CD4-positive, alpha-beta T cell treated with Interferon alpha-2 for 1 hour (primary cell): ENCODE measurements at regions not wholly inside any gene's neighbourhood (a gene's known extent, or its start where the extent isn't known, plus 50 kb on each side); places are given as distances from the start of the nearest gene placed in this dataset.

ENCODE experiments used
- DNase-seq, 2 donors: peaks; one replicate each; pipeline ENCODE4 v3.0.0-alpha.2; 2020 to 2022

DNA sequence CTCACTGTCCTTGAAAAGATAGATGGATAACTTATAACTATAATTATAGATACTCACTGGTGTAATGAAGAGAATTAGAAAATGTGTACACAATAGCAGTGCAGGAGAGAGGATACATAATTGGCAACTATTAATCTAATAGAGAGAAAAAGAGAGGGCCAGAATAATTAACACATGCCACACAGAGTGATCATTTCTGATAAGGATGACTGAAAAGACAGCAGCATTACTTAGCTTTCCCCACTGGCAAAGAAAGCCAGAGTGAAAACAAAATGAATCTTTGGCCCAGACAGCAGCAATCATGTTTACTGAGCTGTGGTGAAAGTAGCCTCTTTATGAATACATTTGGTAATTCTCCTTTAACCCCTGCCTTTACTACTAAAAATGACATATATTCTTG, 493.3 kb upstream of the ROBO1 start:
- DNase-seq = no peak

DNA sequence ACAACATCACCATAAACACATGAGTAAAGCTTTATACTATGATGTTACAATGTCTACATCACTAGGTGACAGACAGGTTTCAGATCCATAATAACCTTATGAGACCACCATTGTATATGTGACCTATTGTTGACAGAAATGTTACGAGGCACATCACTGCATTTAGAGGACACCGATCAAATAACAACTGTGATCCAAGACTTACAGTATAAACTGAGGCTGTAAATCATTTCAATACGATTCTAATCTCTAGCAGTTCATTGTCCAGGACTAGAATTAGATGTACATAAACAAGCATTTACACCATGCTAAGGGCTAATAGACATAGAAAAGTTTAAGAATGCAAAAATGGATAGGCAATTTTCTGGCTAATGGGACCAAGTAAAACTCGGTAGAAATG, 491.9 kb upstream of the ROBO1 start:
- DNase-seq = no peak

DNA sequence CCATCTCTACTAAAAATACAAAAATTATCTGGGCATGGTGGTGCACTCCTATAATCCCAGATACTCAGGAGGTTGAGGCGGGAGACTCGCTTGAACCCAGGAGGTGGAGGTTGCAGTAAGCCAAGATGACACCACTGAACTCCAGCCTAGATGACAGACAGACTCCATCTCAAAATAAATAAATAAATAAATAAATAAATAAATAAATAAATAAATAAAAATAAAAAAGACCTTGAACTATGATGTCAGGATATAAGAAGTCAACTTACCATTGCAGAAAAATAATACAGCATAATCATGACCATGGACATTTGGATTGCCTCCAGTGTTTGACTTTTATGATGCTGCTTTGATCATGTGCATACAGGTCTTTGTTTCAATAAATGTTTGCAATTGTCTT, 484.3 kb upstream of the ROBO1 start:
- no peak for DNase-seq

DNA sequence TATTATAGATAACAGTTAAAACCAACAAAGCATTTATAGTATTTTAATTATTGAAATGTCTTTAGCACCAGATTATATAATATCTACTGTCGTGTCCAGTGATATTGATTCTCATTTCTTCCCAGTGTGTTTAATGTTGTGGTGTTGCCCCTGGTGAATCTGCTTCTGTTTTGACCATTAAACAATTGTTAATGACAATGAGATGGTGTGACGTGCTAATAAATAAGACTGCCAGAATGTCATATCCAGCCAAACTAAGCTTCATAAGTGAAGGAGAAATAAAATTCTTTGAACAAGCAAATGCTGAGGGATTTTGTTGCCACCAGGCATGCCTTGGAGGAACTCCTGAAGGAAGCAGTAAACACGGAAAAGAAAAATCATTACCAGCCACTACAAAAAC, 480.0 kb upstream of the ROBO1 start:
- no peak for DNase-seq

DNA sequence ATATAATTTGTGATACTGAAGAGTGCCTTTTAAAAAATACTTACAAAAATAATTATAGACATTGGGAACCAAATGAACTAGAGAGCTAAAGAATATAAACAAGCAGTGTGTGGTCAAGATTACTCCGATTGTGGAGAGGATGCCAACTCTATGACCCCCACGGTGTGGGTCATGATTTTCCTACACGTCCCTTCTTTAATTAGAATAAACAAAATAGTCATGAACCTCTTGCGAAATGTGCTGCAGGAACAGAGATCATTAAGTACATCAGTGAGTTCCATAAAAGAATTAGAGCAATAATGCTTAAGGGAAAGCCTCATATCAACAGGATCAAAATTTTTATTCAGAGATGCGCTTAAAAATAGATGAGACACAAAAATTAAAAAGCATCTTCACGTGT, 476.6 kb upstream of the ROBO1 start:
- no peak for DNase-seq

DNA sequence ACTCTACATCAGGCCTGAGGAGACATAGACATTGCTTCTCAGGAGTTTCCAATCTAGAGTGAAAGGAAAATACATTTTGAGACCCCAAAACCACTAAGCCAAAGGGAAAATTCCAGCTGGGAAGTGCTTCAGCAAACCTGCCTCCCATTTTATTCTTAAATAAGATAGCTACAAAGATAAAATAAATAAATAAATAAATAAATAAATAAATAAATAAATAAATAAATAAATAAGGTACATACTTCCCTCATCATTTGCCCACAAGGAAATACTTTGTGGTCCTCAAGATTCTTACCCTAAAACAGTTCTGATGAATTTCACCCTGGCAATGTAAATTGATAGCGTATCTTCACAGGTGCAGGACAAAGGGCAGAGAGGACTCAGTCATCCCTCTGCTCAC, 474.0 kb upstream of the ROBO1 start:
- DNase-seq = no peak

DNA sequence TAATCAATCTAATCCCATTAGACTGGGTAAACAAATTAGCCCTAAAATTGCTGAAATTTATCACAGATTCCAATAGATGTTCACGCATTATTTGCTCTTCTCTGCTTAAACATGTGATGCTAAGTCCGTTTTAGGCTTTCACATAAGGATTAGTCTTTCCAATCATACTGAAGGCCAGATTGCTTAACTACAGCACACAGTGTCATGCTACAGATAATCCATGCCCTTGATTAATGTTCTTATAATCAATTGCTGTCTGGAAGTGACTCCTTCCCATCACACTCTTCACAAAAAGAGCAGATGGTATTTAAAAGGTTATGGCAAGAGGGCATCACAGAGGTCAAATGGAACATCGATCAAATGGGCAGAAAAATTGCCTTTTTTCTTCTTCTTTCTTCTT, 471.5 kb upstream of the ROBO1 start:
- DNase-seq = no peak

DNA sequence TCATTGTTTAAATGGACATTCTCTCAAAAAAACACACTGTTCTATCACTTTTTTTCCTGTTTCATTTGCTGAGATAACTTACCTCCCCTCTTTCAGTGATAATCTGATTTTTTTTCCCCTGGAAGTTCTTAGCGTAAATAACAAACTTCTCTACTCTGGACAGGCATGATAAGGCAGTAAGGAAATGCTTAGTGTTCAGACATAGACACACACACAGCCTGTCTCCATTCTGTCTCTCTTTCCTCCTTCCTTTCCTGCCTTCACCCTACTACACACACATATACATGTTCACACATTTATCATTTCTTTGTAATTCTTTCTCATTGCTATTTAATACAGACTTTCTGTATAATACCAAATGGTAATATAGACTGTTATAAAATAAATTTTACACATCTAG, 470.8 kb upstream of the ROBO1 start:
- DNase-seq = no peak

DNA sequence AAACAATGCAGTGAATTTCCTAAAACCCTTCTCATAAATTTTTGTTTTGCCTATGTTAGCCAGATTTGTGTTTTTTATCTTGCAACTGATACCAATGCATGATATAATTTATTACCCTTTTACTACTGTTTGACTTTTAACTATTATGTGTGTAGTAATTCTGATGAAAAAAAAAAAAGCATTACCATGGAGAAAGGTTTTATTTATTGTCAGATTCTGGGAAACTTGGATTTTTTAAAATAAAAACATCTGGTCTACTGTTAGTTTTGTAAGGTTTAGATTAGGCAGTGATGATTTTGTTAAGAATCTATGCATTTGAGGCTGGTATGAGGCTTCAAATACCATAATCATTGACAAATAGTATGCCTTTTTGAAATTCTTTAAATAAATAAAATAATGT, 470.4 kb upstream of the ROBO1 start:
- DNase-seq = no peak

DNA sequence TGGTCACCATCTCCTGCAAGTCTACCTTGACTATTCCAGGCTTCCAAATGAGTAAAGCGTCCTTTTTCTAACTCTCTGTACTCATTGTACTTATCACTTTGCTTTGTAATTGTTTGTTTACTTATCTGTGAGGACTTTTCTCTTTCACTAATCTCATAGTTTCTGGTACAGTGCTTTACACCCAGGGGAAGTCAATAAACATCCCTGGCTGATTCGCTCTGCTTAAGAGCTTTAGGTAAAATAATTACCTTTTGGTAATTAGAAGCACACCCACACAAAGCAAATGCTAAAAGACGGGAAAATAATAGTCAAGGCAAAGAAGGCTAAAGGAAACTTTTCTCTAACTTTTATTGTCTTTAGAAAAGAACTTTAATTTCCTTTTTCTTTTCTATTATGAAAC, 466.9 kb upstream of the ROBO1 start:
- no peak for DNase-seq

DNA sequence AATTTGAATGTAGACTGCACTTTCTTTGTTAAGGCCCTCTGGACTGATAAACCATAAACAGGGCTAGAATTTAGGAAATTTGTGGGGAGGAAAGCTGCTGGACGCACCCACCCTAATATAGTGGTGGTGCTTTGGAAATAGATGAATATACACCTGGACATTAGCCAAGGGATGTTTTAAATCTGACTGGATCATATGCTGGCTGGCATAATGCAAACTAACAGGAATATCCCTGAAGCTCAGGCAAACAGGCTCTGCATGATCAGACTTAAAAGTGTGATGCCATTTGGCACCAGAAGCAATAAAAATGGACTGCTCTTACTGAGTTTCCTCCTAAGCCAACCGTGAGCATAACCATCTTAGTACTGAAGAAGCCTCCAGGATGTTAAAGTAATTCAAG, 465.8 kb upstream of the ROBO1 start:
- DNase-seq = no peak

DNA sequence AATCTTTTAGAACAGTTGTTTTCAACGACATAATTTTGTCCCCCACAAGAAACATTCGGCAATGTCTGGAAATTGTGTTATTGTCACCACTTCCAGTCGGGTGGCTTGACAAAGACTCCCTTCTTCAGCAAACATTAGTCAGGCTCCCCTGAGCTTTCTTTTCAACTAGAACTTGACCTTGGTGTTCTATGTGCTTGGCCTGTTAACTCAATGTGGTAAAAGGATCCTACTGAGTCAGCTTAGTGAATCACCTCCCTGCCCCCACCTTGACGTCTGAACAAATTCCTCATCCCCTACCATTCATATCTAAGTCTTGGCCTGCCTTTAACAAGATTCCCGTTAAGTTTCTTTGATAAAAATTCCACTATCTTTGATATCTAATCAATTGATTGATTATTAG, 465.0 kb upstream of the ROBO1 start:
- no peak for DNase-seq

DNA sequence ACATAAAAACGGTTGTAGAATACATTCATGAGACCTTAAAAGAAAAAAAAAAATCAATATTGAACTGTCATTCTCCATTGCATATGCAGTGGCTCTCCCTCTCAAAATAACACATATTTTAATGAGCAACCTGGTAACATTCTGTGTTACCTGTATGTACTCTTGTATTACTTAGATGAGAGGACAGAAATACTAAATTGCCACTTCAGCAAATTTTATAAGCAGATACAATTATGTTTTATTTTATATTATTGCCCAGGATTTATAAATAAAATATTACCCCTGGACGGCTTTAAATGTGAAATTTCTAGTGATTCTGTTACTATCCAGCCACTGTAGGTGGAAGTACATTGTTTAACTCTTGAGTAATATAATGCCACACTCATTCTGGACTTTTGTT, 463.2 kb upstream of the ROBO1 start:
- no peak for DNase-seq

DNA sequence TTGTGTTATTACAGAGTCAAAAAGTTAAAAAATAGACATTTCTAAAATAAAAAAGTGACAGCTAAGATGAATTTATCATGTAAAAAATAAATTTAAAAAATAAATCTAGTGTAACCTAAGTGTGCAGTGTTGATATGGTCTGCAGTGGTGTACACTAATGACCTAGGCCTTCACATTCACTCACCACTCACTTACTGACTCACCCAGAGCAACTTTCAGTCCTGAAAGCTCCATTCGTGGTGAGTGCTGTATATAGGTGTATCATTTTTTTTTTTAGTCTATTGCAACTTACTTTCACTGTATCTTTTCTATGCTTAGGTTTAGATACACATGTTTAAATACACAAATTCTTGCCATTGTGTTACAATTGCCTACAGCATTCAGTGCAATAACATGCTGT, 459.4 kb upstream of the ROBO1 start:
- no peak for DNase-seq

DNA sequence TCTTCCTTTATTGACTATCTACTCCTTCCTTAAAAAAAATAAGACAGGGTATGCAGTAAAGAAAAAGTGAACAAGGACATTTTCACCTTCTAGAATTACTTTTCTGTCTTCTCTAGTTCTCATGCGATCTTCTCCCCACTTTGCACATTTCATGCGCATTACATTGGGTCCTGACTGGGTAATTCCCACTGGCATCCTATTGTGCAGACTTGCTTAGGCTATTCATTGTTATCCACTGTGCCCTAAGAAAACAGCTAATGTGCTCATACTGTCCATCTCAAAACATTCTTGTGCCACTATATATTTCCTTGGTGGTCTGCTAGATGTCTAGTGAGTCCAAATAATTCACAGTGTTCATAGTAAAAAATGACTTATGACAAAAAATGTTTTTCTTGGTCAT, 447.4 kb upstream of the ROBO1 start:
- DNase-seq = no peak

DNA sequence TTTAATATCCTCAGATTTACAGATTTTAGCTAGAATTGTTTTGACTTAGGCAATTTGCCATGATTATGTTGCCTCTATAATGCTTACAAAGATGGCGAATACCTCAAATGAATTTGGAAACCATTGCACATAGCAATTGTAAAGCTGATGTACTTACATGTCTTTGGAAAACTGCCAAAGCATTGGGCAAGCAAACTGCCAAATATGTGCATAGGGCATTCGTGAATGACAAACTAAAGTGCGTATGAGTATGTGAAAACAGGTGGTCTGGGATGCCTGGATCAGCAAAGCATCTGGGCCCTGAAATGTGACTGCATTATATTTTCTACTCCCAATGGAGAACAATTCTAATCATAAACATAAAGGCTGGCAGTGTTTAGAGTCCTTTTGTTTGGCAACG, 445.3 kb upstream of the ROBO1 start:
- DNase-seq = no peak

DNA sequence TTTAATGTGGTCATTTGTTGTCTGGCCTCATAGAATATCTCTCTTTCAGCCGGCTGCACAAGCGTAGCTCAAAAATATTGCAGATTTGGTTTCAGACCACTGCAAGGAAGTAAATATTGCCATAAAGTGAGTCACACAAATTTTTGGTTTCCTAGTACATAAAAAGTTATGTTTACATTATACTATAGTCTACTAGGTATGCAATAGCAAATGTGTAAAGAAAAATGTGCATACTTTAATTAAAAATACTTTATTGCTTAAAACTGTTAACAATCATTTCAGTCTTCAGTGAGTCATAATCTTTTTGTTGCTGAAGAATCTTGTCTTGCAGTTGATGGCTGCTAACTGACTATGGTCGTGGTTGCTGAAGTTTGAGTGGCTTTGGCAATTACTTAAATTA, 425.1 kb upstream of the ROBO1 start:
- DNase-seq = no peak

DNA sequence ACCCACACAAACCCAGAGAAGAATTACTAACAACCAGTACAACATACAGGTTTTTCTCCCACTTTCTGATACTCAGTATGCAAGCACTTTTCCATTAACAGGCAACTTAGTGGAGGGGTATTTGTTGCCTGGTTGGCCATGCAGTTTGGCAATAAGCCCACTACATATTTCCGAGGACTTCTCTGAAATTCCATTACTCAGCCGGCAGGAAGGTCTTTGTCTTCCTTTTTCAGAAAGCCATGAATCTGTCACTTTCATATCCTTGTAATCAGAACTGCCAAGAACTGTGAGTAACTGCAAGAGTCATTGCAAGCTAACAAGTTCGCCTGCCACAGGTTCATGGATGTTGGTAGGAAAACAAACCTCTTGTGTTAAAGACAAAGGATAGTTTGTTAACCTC, 422.3 kb upstream of the ROBO1 start:
- DNase-seq = no peak

DNA sequence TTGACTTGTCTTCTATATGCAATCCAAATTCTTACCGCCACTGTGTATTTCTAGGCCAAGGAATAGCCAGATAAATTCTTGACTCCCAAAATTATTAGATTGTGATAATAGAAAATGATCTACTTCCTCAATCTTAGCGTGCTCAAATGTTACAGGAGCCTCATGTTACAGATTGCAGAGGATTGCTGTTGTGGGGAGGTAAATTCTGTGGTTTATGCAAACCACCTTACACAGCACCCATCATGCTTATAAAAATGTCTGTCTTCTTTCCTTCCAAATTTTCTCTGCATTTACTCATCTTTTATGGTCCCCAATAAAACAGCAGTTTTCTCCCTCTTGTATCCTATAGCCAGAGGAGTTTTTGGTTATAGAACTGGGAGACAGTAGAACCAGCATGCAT, 420.2 kb upstream of the ROBO1 start:
- DNase-seq = no peak

DNA sequence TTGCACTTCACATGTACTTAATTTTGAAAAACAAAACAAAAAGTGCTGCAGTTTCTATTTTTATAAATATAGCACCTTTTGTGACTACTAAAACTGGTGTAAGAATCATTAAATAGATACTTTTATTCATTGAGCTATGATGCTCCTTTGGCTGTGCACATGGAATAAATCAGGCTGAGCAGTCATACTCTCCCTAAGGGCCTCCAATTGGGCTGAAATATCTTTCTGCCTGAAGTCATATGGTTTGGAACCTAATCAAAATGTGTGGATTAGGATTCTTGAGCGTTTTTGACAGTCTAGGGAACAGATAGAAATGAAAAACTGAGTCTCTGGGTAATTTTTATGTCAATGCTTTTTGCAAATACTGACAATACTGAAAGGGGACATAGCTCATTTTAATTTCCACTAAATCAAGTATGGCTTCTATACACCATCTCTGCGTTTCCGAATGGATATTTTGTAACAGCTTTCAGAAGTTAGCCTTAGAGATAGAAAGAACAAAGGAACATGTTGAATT, 392.2 kb upstream of the ROBO1 start:
- DNase-seq = no peak

DNA sequence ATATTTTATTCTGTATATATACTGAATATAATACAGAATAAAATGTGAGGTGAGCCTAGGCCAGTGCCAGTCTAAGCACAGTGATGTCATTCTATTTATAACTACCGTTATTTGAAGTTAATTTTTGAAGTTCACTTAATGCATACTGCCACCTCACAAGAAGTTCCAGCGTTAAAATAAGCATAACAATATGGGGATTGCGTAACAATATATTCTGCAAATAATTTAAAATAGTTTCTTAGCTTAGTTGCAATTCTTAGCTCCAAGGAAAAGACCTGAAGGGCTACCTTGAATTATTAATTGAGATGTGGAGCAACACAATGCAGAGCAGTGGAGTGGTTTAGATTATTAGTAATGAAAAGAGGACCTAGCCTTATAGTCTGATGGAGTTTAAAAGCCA, 390.5 kb upstream of the ROBO1 start:
- no peak for DNase-seq

DNA sequence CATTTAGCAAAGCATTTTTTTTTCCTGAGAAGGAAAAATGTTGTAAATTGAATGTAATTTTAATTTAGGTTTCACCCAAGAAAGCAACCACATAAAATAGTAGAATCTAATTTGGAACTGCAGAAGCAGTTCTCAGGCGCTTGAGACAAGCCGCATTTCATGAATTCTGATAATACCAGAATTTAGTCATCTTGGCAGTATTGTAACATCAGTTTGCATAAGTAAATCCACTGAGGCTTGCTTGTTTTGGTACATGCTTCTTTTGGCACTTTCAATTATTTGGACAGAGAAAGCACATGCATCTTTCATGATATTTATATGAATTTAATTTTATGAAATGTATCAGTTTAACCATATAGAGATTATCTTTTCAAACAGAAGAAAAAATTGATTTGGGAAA, 389.7 kb upstream of the ROBO1 start:
- no peak for DNase-seq

DNA sequence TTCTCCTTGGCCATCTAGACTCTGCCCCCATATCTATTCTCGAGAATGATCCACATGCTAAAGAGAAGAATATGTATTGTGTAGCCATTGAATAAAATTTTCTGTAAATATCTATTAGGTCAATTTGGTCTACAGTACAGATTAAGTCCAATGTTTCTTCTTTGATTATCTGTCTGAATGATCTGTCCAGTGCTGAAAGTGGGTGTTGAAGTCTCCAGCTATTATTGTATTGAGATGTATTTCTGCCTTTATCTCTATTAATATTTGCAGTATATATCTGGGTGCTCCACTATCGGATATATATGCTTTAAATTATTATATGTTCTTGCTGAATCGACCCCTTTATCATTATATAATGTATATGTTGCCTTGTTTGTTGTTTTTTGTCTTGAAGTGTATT, 384.9 kb upstream of the ROBO1 start:
- no peak for DNase-seq

DNA sequence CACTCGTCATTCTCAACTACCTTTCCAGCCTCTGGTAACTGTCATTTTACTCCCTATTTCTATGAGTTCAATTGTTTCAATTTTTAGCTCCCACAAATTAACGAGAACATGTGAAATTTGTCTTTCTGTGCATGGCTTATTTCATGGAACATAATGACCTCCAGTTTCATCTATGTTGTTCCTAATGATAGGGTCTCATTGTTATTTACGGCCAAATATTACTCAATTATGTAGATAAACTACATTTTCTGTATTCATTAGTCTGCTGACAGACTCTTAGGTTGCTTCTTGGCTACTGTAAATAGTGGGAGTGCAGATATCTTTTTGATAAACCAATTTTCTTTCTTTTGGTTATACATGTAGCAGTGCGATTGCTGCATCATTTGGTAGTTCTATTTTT, 374.9 kb upstream of the ROBO1 start:
- DNase-seq = no peak

DNA sequence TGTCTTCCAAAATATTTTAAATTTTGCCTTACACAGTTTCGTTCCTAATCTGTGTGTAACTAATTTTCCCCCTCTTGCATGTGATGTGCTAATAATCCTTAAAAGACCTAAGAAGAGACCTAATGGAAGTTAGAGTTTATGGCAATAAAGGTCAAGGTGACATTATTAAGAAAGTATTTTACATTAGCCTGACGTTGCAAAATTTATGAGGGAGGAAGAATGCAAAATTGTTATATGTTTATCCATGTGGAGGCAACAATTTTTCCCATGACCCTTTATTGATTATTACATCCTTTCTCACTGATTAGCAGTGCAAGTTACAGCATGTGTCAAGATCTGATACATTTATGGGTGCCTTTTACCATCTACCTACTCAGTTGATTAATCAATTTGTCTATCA, 373.8 kb upstream of the ROBO1 start:
- DNase-seq = no peak

DNA sequence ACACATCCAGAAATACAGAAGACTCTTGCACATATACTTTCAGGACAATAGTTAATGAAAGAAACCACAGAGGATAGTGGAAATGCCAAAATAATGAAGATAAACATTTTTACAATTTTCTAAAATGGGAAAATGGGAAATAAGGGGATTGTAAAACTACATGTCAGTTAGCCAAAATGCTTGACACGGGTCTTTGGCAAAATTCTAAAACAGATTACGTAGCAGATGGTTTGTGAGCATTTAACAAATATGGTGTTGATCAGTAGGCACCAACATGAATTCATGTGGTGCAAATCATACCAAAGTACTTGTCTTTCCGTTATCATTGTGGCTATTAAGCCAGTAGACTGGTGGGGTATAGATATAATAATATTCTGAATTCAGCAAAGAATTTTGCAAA, 348.5 kb upstream of the ROBO1 start:
- DNase-seq = no peak
